ENCODE measurements at regions not wholly inside any gene's neighbourhood (a gene's known extent, or its start where the extent isn't known, plus 50 kb on each side); places are given as distances from the start of the nearest gene placed in this dataset.

DNA sequence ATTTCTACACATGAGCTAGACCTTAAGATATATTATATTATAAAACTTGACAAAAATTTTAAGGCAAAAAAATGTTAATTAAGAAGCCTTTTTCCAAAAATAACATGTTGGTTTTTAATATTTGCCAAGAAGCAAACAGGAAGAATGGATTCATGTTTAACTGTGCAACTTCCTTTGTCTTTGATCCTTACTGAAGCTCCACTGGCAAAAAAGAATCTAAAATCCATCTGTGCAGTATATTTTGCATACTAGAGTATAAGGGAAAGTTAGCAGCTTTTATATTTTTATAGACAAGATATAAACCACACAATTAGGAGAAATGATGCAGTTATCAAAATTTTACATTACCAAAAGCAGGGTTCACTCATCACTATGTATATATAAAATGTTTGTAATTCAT is 76.9 kb upstream of the RGS18 start:
- no peak overlapping the region for H2BK12ac ChIP-seq (ENCODE audit: insufficient read length, low read depth, low read length)
- no peak overlapping the region for H3T11ph ChIP-seq (ENCODE audit: low read length)
- H3K27ac ChIP-seq (ENCODE audit: insufficient read length, low read depth, low read length) = no peak overlapping the region
- H2BK20ac ChIP-seq (ENCODE audit: low read depth, low read length, poor library complexity, severe bottlenecking) = no peak overlapping the region
- no peaks in the 10 kb centered on the region for H3K9me3 ChIP-seq (ENCODE audit: control insufficient read depth, low read depth, low read length)
- no peaks in the 10 kb centered on the region for H3K4me1 ChIP-seq (ENCODE audit: insufficient read depth, low read length)
- H3K56ac ChIP-seq (ENCODE audit: insufficient read length, low read depth, low read length) = no peak overlapping the region
- H3K27ac Mint-ChIP-seq = no peak overlapping the region
- no peak overlapping the region for H2AFZ ChIP-seq (ENCODE audit: low read length)
- no peaks in the 10 kb centered on the region for H3K27me3 ChIP-seq (ENCODE audit: insufficient read depth, low read length)
- no peaks in the 10 kb centered on the region for H4K20me1 ChIP-seq (ENCODE audit: control insufficient read depth, insufficient read depth, insufficient read length)
- no peak overlapping the region for H3K4me3 Mint-ChIP-seq
- no peaks in the 10 kb centered on the region for H3K79me2 ChIP-seq (ENCODE audit: insufficient read depth, low read length)
- H3K9ac ChIP-seq (ENCODE audit: extremely low read depth, insufficient read length, low read length) = no peak overlapping the region
- no peak overlapping the region for H2BK15ac ChIP-seq (ENCODE audit: low read depth, low read length)
- no peak overlapping the region for H3K23ac ChIP-seq (ENCODE audit: insufficient read length, low read depth, low read length)
- no peak overlapping the region for H3K18ac ChIP-seq (ENCODE audit: insufficient read length, low read depth, low read length)
- TF ChIP-seq, protein P1, sequence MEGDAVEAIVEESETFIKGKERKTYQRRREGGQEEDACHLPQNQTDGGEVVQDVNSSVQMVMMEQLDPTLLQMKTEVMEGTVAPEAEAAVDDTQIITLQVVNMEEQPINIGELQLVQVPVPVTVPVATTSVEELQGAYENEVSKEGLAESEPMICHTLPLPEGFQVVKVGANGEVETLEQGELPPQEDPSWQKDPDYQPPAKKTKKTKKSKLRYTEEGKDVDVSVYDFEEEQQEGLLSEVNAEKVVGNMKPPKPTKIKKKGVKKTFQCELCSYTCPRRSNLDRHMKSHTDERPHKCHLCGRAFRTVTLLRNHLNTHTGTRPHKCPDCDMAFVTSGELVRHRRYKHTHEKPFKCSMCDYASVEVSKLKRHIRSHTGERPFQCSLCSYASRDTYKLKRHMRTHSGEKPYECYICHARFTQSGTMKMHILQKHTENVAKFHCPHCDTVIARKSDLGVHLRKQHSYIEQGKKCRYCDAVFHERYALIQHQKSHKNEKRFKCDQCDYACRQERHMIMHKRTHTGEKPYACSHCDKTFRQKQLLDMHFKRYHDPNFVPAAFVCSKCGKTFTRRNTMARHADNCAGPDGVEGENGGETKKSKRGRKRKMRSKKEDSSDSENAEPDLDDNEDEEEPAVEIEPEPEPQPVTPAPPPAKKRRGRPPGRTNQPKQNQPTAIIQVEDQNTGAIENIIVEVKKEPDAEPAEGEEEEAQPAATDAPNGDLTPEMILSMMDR (conservative IDR thresholded peaks at IDR 0.05) = no peak
- H3K14ac ChIP-seq (ENCODE audit: insufficient read depth, low read length) = no peak overlapping the region
- H2BK120ac ChIP-seq (ENCODE audit: low read depth, low read length, poor library complexity, severe bottlenecking) = no peak overlapping the region
- no peak overlapping the region for H3K4ac ChIP-seq (ENCODE audit: low read depth, low read length)
- no peak for DNase-seq
- H4K5ac ChIP-seq (ENCODE audit: insufficient read length, low read depth, low read length) = no peak overlapping the region
- H2BK5ac ChIP-seq (ENCODE audit: insufficient read length, low read length) = no peak overlapping the region
- H4K91ac ChIP-seq (ENCODE audit: insufficient read length, low read depth, low read length) = no peak overlapping the region
- H4K8ac ChIP-seq (replicated peaks; ENCODE audit: insufficient read length, low read depth, low read length) = no peak overlapping the region
- no peaks in the 10 kb centered on the region for H3K36me3 Mint-ChIP-seq (ENCODE audit: insufficient read depth in 1 of 3, low read depth in 3 of 3)
- no peaks in the 10 kb centered on the region for H3K23me2 ChIP-seq (ENCODE audit: insufficient read length, low read depth, low read length, poor library complexity, severe bottlenecking)
- no peak overlapping the region for H3K4me2 ChIP-seq (ENCODE audit: insufficient read depth, insufficient read length, low read length)
- no peaks in the 10 kb centered on the region for H3K27me3 Mint-ChIP-seq (ENCODE audit: low read depth)
- H3K79me1 ChIP-seq (ENCODE audit: insufficient read depth, low read depth, low read length, poor library complexity, severe bottlenecking) = no peaks in the 10 kb centered on the region
- no peak overlapping the region for H2AK5ac ChIP-seq (ENCODE audit: insufficient read length, low read length)
- H3K9me3 Mint-ChIP-seq = no peaks in the 10 kb centered on the region
- H3K4me1 Mint-ChIP-seq = no peaks in the 10 kb centered on the region
